Amniotic epithelial cell (primary cell): ENCODE measurements at regions not wholly inside any gene's neighbourhood (a gene's known extent, or its start where the extent isn't known, plus 50 kb on each side); places are given as distances from the start of the nearest gene placed in this dataset.

ENCODE experiments used
- DNase-seq: peaks from one replicate; pipeline ENCODE4 v3.0.0-alpha.2; 2010; ENCODE audit warnings: low read depth

DNA sequence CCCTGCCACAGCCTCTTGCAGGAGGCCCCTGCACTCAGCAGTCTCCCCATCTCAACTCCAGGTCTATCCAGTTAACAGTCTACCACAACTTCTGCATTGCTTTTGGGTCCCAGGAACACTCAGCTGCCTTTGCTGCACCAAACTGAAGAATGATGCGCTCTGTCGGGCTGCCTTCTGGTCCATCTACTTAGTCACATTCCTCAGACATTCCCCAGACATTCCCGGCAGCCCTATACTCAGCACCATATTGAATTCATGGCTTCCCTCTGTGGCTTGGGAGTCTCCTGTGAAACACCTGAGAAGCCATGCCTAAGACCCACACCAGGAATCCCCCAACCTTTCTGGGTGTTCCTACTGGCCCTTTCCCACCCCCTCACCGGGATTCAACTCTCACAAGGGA, 99.6 kb upstream of the COL21A1 start:
- peak; percentile 33 for DNase-seq

DNA sequence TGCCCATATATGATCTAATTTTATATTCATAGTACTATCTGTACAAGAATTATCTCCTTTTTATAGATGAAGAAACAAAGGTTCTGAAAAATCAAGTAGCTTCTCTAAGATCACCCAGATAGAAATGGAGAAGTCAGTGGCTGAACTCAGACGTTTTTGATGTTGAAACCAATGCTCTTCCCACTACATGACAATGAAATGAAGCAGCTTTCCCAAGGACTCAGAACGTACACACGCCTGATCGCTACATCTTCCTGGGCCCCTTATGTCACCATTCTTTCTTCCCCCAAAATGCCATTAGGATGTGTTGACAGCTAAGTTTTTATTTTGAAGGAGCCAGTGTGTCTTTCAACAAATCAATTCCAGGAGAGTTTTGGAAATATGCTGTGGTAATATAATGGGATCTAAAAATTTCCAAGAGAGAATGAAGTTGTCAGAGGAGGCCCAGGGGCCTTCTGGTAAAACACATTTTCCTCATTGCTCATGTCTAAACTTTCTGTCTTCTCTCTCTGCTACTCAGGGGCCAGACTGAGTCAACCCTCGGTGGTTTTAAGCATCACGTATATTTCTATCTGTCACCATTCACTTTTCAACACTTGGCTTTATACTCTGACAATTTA, 98.1 kb upstream of the COL21A1 start:
- peak; percentile 32 for DNase-seq

DNA sequence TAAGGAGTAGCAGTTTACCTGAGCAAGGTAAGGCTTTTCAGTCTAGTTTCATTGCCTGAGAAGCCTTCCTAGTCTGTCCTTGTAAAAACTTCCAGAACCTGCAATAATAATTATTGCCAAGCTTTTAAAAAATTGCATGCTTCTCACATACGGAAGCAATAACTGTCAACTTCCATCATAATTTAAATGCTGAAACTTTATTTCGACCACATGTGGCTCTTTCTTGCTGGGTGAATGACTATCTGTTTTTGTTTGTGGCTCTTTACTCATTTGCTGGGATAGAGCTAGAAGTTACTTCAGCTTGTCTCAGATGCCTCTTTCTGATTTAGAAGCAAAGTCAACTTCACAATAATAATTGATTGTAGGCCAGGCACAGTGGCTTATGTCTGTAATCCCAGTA, 95.9 kb upstream of the COL21A1 start:
- no peak for DNase-seq

DNA sequence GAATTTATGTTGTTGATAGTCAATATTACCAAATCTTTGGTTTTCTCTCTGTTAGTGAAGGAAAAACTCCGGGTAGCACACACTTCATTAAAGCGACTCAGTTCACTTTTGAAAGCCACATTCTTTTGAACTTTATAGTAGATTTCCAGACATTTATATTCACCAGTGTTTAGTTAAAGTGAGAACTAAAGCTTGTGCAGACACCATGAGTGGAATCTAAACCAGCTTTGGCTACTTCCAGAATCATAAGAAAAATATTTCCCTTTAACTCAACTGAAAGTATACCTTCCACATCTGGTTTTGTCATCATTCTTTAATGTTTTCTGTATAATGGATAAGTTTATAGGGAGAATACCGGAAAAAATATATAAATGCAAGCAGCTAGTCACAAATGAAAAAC, 92.1 kb upstream of the COL21A1 start:
- DNase-seq: no peak

DNA sequence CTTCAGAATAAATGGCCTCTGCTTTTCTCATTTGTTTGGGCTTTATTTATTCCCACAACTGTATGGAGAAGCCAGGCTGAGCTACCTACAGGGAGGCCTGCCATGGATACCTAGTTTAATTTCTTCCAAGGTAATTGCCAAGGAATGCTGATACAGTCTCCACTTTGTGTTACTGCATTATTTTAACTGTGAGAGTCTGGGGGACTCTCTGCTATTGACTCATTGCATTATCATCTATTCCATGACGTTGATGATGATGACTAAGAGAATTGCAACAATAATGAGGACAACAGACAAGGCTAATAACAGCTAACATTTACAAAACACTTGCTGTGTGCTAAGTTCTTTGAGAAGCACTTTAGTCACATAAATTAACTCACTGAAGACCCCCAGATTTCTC, 88.3 kb upstream of the COL21A1 start:
- peak; percentile 94 for DNase-seq

DNA sequence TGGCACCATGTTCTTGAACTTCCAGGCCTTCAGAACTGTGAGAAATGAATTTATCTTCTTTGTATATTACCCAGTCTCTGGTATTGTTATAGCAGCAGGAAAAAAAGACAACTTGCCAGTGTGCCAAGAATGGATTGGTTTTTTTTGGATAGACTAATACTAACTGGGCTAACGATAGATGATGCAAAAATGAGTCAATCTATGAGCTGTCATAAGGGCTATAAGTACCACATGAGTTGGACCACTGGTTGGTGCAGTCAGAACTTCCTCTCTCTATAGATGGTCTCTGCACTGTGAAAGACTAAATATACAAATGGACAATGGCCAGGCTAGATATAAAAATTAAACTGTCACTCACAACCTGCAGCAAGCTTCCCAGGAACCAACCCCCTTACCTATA, 87.6 kb upstream of the COL21A1 start:
- peak; percentile 35 for DNase-seq

DNA sequence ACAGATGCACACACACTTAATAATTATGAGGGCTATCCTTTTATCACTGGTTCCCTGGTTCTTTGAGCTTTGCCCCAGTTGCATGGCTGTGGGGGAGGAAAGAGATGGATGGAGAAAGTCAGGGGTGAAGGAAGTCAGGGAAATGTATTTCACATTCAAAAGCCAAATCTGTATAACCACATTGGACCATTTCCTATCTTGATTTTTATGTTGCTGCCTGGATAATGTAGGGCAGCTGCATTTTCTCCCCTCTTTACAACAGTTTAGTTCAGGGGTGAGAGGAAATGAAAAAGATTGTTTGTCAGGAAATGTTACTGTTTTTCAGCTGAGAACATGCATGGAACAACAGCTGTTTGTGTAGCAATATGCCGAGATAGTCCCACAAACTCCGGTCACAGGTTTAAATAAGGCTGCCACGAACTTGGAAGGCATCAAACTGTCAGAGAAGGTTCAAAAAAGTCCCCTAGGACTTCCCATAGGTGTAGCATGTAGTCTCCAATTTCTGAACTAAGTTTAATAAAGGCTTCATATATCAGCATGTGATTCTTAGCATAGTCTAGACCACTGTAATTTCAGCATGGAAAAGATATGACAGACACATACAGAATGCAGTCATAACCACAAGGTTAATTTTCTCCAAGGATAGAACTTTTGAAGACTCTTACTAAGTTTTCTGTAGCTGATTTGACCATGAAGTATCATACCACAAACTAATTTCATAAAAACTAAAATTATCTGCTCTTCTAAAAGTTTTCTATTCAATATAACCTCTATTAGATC, 82.1 kb upstream of the COL21A1 start:
- peak; percentile 86 for DNase-seq

DNA sequence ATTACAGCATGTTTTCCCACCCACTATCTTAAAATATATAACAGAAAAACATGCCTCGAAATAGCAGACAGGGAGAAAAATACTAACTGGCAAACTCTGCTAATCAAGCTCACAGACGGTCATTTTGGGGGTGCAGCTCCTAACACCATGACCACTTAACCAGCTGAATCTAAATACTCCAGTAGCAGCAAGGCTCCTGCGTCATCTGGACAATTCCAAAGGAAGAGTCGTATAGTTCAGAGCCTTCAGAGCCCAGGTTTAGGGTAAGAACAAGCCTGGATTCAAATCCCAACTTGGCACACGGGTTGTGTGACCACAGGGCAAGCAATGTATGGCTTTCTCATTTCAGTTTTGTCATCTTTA, 81.3 kb upstream of the COL21A1 start:
- no peak for DNase-seq

DNA sequence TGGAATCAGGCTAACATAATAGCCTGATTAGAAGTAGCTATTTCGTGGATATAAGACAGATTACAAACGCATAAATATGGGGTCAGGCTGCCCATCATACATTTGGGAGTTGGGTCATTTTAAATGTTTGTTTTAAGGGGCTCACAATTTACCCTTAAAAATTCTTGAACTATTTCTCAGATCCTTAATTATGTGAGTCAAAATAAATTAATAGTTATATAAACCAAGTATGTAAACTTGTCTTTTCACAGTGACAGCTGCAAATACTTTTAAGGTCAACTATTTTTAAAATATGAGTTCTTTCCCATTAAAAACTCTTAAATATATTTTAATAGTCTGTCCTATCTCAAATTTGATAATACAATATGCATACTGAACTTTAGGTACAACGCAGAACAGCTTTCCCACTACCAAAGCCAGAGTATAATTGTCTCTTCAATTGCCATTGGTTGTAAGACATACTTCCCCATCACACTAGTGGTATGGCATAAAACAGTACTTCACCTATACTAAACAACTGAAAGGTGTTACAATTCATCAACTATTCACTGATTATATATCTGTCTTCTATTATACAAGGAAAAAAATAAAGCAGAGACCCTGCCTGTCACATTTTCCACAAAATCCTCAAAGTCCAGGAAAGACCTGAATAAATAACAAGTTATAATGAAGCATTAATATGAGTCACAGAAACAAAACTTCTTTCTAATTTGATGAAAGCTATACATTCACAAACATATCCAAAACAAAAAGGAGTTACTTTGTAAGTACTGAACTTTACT, 80.8 kb upstream of the COL21A1 start:
- no peak for DNase-seq

DNA sequence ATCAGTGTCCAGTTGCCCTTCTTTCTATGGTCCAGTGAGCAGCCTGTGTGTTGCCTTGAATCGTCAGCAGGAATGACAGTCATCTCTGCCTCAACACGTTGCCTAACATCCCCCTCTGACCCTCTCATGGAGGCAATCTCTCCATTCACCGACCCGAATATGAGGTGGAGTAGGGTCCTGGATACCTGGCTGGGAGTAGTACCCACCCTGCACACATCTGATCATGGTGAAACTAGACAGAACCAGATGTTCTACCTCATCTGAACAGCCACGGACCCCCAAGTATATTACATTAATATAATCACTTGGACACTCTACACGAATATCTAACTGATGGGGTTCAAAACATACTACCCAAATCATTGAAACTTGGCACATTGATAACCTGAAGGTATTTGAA, 77.0 kb upstream of the COL21A1 start:
- no peak for DNase-seq

DNA sequence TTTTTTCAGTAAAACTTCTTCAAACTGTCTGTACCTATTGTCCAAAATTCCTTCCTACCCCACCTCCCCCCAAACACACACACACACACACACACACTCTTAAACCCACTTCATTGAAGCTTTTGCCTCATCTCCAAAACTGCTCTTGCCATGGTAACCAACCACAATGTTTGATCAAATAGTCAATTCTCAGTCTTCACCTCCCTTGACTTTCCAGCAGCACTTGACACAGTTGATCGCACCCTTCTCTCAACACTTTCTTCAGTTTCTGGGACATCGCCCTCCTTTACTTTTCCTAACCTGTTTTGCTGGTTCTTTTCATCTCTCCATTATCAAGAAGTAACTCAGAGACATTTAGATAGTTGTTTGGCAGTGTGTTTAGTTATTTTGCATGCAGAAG, 71.5 kb upstream of the COL21A1 start:
- DNase-seq: no peak

DNA sequence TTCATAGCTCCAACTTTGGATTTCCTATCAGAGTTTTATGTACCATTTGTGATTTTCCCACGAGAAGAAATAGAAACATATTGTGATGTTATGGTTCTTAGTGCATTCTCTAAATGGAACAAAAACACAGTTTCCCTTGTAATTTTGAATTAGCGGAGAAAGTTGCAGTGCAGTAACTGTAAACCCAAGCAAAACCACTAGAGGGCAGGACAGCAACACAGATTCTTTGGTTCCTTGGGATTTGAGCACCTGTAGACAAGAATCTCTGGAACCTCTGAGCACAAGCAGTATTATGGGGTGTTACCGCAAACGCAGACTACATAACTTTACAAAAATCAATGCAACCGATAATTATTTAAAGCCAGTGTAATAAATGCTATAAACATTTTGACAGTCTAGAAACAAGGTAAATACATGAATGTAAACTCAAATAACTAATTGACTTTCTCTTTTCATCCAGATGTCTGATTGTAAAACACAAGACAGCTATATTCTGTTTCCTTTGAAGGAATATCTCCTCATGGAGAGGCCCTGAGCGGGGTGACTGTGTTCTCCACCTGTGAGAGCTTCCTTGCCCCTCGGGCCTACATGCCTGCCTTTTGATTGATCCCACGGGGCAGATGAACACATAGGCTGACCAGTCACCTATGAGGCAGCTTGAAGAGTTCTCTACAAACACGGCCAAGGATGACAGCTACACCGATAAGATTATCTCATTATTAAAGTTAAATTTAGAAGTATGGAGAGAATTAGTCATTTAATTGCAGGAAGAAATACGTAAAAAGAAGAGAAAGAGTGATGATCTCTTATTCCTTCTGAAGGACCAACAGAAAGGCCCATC, 67.5 kb upstream of the COL21A1 start:
- DNase-seq: peak; percentile 53

DNA sequence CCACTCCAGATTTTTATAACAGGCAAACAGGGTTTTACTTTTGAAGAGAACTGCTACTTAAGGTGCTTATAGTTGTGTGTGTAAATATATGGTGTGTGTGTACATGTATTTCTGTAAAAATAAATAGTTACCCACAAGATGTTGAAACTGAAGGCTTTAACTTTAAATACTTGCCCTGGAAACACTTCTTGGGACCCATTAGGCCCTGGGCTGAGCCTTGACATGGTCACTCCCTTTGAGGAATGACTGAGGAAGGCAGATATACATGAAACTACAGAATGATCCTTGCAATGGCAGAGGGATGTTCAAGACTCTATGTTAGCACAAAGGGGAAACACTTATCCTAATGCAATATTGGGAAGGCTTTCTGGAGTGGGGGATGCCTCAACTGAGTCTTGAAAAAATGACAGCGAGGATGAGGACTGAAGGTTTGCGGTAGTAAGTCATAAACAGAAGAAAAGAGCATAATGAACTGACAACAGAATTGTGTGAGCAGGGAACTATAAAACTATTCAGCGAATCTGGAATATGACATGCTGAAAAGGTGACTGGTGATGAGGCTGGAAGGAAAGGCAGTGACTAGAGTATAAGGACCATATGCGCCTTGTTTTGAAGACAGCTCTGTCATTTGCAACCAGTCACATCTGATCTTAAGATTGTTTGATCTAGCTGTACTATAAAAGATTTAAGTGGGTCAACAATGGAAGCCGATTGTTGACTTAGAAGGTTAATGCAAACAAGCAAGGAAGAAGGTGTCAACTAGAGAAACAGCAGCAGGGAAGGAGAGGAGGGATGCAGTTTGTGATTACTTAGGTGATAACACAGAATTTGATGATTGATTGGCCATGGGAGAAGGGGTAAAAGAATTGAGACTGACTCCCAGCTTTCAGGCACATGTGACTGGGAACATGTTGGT, 64.4 kb upstream of the COL21A1 start:
- DNase-seq: no peak

DNA sequence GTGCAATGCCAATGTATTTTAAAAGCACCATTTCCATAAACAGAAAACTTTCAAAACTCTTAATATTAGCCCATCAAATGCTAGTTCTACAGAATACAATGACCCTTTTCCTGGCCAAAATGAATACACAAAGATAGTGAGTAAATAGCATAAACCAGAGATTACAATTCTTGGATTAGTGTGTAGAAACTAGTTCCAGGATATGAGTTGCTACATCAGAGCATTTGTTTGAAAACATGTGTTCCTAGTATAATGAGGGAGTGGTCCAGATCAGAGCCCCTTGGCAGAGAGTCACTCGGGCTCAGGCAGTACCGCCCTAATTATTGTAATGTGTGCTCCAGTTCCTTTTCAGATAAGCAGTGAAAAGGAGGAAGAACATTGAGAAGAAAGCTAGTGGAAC, 63.7 kb upstream of the COL21A1 start:
- DNase-seq: no peak

DNA sequence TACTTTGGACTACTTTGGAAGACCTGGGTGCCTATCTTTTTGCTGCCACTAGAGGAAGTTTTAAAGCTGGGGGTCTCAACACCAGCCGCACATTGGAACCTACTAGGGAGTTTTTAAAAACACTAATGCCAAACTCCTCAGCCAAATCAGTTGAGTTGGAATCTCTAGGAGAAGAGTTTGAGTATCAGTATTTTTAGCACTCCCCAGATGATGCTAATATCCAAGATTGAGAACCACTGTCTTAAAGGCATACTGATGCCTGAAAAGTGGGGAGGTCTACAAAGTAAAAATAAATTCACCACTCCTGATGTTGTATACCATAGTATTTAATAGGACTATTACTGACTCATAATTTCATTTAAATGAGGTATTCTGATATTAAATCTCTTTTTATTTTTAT, 62.9 kb upstream of the COL21A1 start:
- DNase-seq: no peak

DNA sequence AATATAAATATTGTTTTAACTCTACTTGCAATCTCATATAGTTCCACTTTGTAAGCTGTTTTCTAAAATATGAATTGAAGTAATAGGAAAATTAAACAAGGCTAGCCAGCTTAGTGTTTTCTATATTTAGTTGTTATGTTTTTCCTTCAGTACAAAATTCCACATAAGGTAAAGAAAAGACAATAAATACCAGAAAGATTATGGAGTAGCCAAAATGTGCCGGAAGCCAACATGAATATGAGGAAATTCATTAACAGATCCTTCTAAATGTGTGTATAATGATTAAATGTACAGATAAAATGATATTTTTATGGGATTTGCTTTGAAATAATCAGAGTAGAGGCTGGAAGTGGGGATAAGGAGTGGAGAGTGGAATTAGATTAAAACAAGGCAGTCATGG, 52.5 kb upstream of the COL21A1 start:
- no peak for DNase-seq

DNA sequence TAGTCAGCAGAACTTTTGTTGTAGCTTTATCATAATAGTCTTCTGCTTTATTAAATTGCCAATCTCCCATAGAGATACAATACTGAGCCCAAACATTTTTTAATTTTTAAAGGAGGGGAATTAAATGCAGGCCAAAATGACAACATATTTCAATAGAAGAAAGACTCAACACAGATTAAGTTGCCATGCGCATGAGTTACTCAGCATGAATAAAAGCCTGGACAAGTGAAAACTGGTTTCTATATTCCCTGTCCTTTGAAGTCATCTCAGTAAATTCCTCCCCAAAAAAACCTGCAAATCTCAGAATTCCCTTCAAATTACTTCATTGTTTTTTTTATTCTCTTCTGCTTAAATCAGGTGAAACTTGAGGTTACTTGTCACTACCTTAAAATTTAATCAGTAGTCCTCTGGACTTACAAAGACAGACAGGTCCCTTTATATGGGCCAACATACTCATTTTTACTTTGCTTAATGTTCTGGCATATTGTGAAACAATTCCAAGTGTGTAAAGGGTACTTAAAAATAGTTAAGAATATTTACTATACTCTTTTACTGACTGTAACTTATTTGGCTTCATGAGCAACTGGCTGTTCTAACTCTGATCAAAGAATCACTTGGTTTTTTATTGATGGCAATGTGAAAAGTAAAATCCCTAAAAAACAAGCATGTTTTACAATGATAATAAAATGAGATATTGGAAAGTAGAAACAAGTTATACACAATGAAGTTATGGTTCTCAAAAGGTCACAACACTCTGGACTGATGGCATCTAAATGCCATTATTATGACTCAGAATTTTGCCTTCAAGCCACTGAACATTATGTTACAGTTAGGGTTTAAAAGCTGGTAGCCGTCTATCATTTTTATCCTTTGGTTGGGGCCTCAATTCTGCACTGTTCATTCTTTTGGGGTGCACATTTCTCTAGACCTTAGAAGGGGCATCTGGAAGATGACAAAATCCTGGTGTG, 49.9 kb upstream of the COL21A1 start:
- DNase-seq: no peak
